Osteocyte (in vitro differentiated cells): ENCODE measurements at regions not wholly inside any gene's neighbourhood (a gene's known extent, or its start where the extent isn't known, plus 50 kb on each side); places are given as distances from the start of the nearest gene placed in this dataset.

Source experiments
- DNase-seq: peaks from one replicate; pipeline ENCODE4 v3.0.0; 2021; ENCODE audit warnings: mixed read lengths; ENCODE audit not compliant: unreplicated experiment; ENCODE audit errors: extremely low spot score
- H3K27ac Mint-ChIP-seq: one replicate; pipeline ENCODE4 v1.8.0; 2021; ENCODE audit warnings: mild to moderate bottlenecking, mixed read lengths; ENCODE audit not compliant: unreplicated experiment
- H3K27me3 Mint-ChIP-seq: one replicate; pipeline ENCODE4 v1.8.0; 2021; ENCODE audit warnings: mixed read lengths; ENCODE audit not compliant: unreplicated experiment
- H3K36me3 Mint-ChIP-seq: one replicate; pipeline ENCODE4 v1.8.0; 2021; ENCODE audit warnings: mixed read lengths; ENCODE audit not compliant: unreplicated experiment
- H3K4me1 Mint-ChIP-seq: one replicate; pipeline ENCODE4 v1.8.0; 2021; ENCODE audit warnings: mixed read lengths; ENCODE audit not compliant: unreplicated experiment
- H3K4me3 Mint-ChIP-seq: one replicate; pipeline ENCODE4 v1.8.0; 2021; ENCODE audit warnings: mild to moderate bottlenecking, moderate library complexity, mixed read lengths; ENCODE audit not compliant: unreplicated experiment
- H3K9me3 Mint-ChIP-seq: one replicate; pipeline ENCODE4 v1.8.0; 2021; ENCODE audit warnings: mixed read lengths; ENCODE audit not compliant: unreplicated experiment
- CTCF ChIP-seq: fragments of 200-600 bp; sonication (generic); IDR thresholded peaks from 2 replicates; pipeline ENCODE4 v1.5.0; 2021; ENCODE audit warnings: antibody characterized with exemption, mild to moderate bottlenecking, moderate library complexity

DNA sequence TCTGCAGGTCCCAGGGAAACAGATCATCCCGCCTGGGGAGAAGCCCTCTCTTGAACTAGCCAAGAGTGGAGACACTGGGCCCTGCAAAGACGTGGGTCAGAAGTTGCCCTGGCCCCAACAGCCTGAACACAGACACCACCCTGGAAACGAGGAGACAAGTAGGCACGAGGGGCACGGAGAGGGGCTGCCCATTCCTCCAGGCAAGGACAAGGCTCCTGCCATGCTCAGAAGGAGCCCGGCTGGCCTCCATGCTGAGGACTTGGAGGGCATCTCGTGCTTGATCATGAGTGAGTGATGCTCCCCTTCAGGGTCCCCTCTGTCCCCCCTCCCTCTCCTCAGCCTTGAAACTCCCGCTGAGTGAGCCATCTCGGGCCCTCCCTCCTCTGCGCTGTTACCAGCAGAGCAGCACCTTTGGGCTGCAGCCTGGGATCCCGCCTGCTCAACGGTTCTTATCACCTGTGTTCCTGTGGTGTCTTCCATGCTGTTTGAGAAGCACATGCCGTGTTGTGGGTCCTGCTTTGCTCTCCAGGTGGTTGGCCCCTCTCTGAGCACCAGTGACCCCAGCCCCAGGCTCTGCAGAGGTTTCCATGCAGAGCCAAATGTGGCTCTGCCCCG is 544.3 kb downstream of the TCERG1L start:
- no peaks in the 10 kb centered on the region for H3K27me3 Mint-ChIP-seq
- TF ChIP-seq CTCF, result no peak
- H3K9me3 Mint-ChIP-seq, result peaks cover 17% of the 10 kb centered on the region
- no peaks in the 10 kb centered on the region for H3K4me1 Mint-ChIP-seq
- no peak overlapping the region for H3K27ac Mint-ChIP-seq
- DNase-seq, result no peak
- no peaks in the 10 kb centered on the region for H3K36me3 Mint-ChIP-seq
- no peak overlapping the region for H3K4me3 Mint-ChIP-seq

- Mint-ChIP-seq H3K27ac (no peak overlapping the region), H3K4me3 (no peak overlapping the region), H3K9me3 (peaks cover 25% of the 10 kb centered on the region), H3K4me1 (no peaks in the 10 kb centered on the region), H3K36me3 (no peaks in the 10 kb centered on the region), H3K27me3 (no peaks in the 10 kb centered on the region)
- no peak for TF ChIP-seq CTCF
- no peak for DNase-seq
These were observed 542.1 kb downstream of the TCERG1L start for GRCh38 chr10:130769146-130770017.

- H3K36me3 Mint-ChIP-seq, result no peaks in the 10 kb centered on the region
- peaks cover 22% of the 10 kb centered on the region for H3K9me3 Mint-ChIP-seq
- no peak for DNase-seq
- TF ChIP-seq CTCF, result no peak
- H3K4me1 Mint-ChIP-seq, result no peaks in the 10 kb centered on the region
- H3K4me3 Mint-ChIP-seq, result no peak overlapping the region
- H3K27me3 Mint-ChIP-seq, result no peaks in the 10 kb centered on the region
- H3K27ac Mint-ChIP-seq, result no peak overlapping the region
These were observed 541.4 kb downstream of the TCERG1L start for GRCh38 chr10:130770018-130770630.

DNA sequence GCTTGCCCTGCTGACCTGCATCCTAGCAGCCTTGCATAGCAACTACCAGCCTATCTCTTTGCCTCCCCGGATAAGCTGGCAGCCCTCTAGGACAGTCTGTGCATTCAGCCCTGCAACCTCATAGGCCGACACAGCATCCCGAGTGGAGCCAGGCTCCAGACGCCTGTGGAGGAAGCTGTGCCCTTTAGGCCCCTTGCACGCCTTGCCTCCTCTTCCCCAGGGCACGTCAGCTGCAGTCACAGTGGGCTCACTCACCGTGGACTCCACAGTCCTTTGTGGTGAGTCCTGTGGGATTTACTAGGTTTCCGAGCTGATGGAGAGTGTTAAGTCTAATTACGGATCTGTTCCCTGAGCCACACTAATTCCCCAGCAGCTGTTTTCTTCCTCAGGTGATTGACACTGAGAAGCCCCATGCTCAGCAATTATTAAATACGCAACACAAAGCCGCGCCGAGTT is 540.0 kb downstream of the TCERG1L start:
- no peak overlapping the region for H3K4me3 Mint-ChIP-seq
- TF ChIP-seq CTCF, result no peak
- H3K4me1 Mint-ChIP-seq, result no peaks in the 10 kb centered on the region
- no peaks in the 10 kb centered on the region for H3K27me3 Mint-ChIP-seq
- H3K36me3 Mint-ChIP-seq, result no peaks in the 10 kb centered on the region
- DNase-seq, result no peak
- no peak overlapping the region for H3K27ac Mint-ChIP-seq
- peaks cover 26% of the 10 kb centered on the region for H3K9me3 Mint-ChIP-seq

DNA sequence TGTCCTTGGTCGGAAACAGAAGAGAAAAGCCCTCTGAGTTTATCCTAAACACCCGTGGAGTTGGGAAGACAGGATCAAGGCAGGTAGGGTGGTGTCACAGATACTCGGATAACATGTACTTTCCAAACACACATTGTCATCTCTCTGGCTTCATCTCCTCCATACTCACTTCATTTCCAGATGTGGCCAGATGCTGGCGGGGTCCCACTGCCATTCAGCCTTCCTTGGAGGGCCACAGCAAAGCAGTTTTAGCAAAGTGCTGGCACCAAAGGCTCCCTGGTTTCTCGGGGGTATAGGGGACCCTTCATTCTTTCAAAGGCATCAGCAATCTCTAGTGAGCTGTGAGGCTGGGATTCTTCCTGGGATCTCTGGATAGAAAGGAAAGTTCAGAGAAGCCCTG is 539.5 kb downstream of the TCERG1L start:
- no peaks in the 10 kb centered on the region for H3K4me1 Mint-ChIP-seq
- DNase-seq, result no peak
- H3K4me3 Mint-ChIP-seq, result no peak overlapping the region
- no peak overlapping the region for H3K27ac Mint-ChIP-seq
- peaks cover 27% of the 10 kb centered on the region for H3K9me3 Mint-ChIP-seq
- no peak for TF ChIP-seq CTCF
- H3K36me3 Mint-ChIP-seq, result no peaks in the 10 kb centered on the region
- H3K27me3 Mint-ChIP-seq, result no peaks in the 10 kb centered on the region
